Left kidney (tissue), 1 donor: ENCODE measurements at regions not wholly inside any gene's neighbourhood (a gene's known extent, or its start where the extent isn't known, plus 50 kb on each side); places are given as distances from the start of the nearest gene placed in this dataset.

Experiments used
- DNase-seq: peaks from one replicate; pipeline ENCODE4 v3.0.0-alpha.2; 2013

GRCh38 chr9:10999646-11000045 is 386.8 kb upstream of the PTPRD start:
- no peak for DNase-seq

GRCh38 chr9:11001546-11001945 is 388.7 kb upstream of the PTPRD start:
- DNase-seq: no peak

GRCh38 chr9:11002705-11003104 is 389.9 kb upstream of the PTPRD start:
- no peak for DNase-seq

GRCh38 chr9:11003836-11004235 is 391.0 kb upstream of the PTPRD start:
- DNase-seq: no peak

DNA sequence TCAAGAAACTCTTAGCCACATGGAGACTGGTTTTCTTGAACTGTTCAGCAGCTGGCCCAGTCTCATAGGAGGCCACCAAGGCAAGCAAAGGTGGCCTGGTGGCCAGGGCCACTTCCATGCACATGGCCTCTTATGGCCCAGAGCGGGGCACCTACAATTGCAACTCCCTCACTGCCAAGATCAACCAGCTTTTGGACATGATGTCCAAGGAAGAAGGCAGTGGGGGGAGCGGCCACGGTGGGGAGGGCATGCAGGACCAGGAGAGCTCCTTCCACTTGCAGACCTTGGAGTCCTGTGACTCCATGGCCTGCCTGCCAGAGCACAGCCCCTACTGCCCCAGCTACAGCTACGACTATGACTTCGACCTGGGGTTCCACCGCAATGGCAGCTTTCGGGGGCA is 398.9 kb upstream of the PTPRD start:
- no peak for DNase-seq

- DNase-seq: no peak
Measured at GRCh38 chr9:11016081-11016480, 403.3 kb upstream of the PTPRD start.

DNA sequence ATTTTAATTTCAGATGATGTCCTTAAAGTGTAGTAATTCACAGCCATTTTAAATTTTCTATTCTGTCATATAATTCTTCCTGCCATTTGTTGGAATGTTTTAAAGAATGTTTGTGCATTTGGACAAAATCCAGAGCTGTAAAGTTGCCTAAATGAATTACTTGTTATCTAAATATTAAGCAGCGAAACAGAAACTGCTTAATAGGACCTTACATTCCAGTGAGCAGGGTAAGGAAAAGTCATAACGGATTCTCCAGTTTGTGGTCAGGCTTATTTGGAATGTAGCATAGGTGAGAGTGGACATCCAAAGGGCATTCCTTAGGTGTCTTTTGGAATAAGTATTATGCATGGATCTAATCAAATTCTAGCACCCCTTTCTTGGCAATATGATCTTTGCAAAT is 410.4 kb upstream of the PTPRD start:
- DNase-seq: peak; percentile 3

GRCh38 chr9:11025775-11026174 is 413.0 kb upstream of the PTPRD start:
- DNase-seq: no peak

DNA sequence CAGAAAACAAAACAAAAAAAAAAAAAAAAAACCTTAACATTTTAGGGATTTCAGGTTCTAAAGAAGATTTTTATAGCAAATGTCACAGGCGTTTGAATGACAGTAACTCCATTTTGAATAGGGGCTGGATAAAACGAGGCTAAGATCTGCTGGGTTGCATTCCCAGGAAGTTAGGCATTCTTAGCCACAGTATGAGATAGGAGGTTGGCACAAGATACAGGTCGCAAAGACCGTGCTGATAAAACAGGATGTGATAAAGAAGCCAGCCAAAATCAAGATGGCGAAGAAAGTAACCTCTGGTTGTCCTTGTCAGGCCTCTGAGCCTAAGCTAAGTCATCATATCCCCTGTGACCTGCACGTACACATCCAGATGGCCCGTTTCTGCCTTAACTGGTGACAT is 425.6 kb upstream of the PTPRD start:
- no peak for DNase-seq

DNA sequence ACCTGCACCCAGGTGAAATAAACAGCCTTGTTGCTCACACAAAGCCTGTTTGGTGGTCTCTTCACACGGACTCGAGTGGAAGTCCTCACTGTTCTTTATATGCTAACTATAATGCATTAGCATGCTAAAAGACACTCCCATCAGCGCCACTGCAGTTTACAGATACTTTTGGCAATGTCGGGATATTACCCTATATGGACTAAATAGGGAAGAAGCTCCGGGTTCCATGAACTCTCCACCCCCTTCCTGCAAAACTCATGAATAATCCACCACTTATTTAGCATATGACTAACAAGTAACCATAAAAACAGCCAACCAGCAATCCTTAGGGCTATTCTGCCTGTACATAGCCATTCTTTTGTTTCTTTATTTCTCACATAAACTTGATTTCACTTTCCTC is 426.2 kb upstream of the PTPRD start:
- DNase-seq: no peak

DNA sequence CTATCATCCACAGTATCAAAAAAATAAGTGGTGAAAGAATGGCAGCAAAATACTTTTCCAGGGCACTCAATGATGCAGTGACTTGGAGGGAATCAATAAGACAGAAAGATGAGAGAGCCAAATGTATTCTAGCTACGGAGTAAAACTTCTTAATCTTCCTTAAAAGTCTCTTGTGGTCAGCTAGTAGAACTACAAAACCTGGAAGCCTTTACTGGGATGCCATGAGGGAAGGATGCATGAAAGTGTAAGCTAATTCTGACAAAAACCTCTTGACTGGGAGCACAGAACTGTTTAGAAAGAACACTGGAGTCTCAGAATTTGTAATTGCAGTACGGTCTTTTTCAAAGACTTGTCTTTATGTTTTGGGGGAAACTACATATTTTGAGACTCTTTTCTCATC is 432.8 kb upstream of the PTPRD start:
- no peak for DNase-seq

GRCh38 chr9:11063263-11063662 is 450.5 kb upstream of the PTPRD start:
- DNase-seq: no peak

- no peak for DNase-seq
Measured at GRCh38 chr9:11064909-11065308, 452.1 kb upstream of the PTPRD start.

- DNase-seq: no peak
Measured at GRCh38 chr9:11072176-11072575, 459.4 kb upstream of the PTPRD start.

DNA sequence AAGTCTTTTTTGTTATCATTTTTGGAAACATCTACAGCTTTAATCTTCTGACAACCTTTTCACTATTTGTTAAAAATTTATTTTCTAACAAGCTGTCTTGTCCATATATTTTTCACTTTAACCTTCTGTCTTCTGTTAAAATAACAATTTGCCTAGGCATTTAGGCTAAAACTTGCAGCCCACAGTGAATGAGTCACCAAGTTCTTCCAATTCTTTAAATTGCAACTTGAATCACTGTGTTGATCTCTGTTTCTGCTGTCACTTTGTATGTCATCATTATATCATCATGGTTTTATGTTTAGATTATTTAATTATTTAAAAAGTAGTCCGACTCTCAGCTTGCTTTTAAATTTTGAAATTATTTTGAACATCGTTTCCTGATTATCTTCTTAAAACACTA is 473.8 kb upstream of the PTPRD start:
- DNase-seq: no peak

GRCh38 chr9:11088821-11089374 is 476.1 kb upstream of the PTPRD start:
- no peak for DNase-seq

GRCh38 chr9:11092974-11093373 is 480.2 kb upstream of the PTPRD start:
- DNase-seq: no peak

GRCh38 chr9:11097020-11097419 is 484.2 kb upstream of the PTPRD start:
- no peak for DNase-seq

GRCh38 chr9:11103525-11103924 is 490.7 kb upstream of the PTPRD start:
- DNase-seq: no peak

- no peak for DNase-seq
Measured at GRCh38 chr9:11107196-11107595, 494.4 kb upstream of the PTPRD start.

- DNase-seq: no peak
Measured at GRCh38 chr9:11128156-11128555, 515.4 kb upstream of the PTPRD start.

GRCh38 chr9:11135851-11136250 is 523.0 kb upstream of the PTPRD start:
- DNase-seq: no peak

- DNase-seq: no peak
Measured at GRCh38 chr9:11141357-11141756, 528.6 kb upstream of the PTPRD start.

DNA sequence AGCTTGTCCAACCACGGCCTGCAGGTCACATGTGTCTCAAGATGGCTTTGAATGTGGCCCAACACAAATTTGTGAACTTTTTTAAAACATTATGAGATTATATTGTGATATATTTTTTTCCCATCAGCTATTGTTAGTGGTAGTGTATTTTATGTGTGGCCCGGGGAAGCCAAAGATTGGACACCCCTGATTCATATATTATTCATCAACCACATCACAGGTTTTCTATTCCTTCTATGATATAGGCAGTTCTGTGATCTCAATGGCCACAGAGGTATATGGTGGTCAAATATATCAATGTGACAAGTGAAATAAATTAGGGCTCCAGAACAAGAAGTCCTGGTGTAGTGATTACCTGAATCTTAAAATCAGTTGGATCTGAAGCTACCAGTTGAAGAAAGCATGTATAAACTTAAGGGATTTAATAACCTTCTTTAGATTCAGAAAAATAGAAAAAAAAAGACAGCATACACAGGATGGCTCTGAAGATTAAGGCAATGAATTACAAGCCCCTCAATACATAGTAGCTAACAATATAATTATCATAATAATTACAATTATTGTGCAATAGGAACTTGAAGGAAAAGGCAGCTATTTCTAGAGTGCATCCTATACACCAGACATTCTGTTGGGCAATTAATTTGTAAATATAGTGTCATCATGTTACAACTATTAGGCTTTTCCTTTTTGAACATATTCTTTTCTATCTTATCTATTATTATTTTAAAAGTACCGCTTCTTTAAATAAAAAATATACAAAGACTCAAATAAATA is 530.4 kb upstream of the PTPRD start:
- no peak for DNase-seq
